Adrenal gland (tissue), 5 donors: ENCODE measurements at regions not wholly inside any gene's neighbourhood (a gene's known extent, or its start where the extent isn't known, plus 50 kb on each side); places are given as distances from the start of the nearest gene placed in this dataset.

Experiments
- POLR2A ChIP-seq, 2 donors: fragments of 450-650 bp; IDR thresholded peaks; one replicate each; pipeline ENCODE4 v1.6.1; 2017; ENCODE audit warnings: antibody characterized with exemption in 2 of 2, mild to moderate bottlenecking in 2 of 2, moderate library complexity in 1 of 2
- TF ChIP-seq, protein P1 (sequence below), 6 experiments: fragments of 450-650 bp in 4 of 6; fragments of 200-600 bp in 2 of 6; sonication (generic) in 1 of 6; IDR thresholded peaks; 1 replicate in 5 of 6; 2 replicates in 1 of 6; pipeline versions ENCODE4 v1.5.1 to v1.8.0; 2016 to 2021; ENCODE audit warnings: antibody characterized with exemption in 6 of 6, mild to moderate bottlenecking in 2 of 6, moderate library complexity in 1 of 6
- donor health status: DM: no; HTN: no; CAD: no.

DNA sequence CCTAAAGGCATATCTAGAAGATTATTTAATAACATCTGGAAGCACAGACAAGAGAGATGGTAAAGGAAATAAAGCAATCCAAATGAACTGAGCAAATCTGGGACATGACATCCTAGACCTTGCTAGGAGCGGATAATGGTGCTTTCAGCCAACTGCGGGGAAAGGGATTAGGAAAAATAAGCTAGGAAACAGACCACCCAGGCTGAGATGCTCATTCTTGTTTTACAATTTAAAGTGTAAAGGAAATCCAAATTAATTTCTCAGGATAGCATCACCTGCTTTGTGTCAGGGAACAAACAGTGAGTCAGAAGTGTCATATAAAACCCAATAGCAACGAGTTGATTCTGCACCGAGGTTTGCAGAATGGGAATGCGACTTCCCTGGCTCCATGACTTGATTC lies 112.5 kb upstream of the CXCR4 start:
- TF ChIP-seq, protein P1, sequence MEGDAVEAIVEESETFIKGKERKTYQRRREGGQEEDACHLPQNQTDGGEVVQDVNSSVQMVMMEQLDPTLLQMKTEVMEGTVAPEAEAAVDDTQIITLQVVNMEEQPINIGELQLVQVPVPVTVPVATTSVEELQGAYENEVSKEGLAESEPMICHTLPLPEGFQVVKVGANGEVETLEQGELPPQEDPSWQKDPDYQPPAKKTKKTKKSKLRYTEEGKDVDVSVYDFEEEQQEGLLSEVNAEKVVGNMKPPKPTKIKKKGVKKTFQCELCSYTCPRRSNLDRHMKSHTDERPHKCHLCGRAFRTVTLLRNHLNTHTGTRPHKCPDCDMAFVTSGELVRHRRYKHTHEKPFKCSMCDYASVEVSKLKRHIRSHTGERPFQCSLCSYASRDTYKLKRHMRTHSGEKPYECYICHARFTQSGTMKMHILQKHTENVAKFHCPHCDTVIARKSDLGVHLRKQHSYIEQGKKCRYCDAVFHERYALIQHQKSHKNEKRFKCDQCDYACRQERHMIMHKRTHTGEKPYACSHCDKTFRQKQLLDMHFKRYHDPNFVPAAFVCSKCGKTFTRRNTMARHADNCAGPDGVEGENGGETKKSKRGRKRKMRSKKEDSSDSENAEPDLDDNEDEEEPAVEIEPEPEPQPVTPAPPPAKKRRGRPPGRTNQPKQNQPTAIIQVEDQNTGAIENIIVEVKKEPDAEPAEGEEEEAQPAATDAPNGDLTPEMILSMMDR (IDR thresholded peaks at IDR 0.05): no peak
- no peak for TF ChIP-seq POLR2A (IDR thresholded peaks at IDR 0.05)
